SK-N-SH (cell line): ENCODE measurements at regions not wholly inside any gene's neighbourhood (a gene's known extent, or its start where the extent isn't known, plus 50 kb on each side); places are given as distances from the start of the nearest gene placed in this dataset.

ENCODE experiments used
- CHD2 ChIP-seq: fragments of 150-350 bp; IDR thresholded peaks from 2 replicates; pipeline ENCODE4 v1.6.1; 2018; ENCODE audit warnings: low read length; ENCODE audit not compliant: partially characterized antibody
- CTCF ChIP-seq: fragments of 200-600 bp; sonication (generic); IDR thresholded peaks from 2 replicates; pipeline ENCODE4 v1.6.1; 2017; ENCODE audit warnings: antibody characterized with exemption, mild to moderate bottlenecking, moderate library complexity
- EP300 ChIP-seq, 2 experiments: IDR thresholded peaks; 2 replicates each; pipeline versions ENCODE4 v1.4.0 to v1.6.1; 2012; ENCODE audit warnings: borderline replicate concordance in 1 of 2, low read depth in 1 of 2, low read length in 1 of 2
- PBX3 ChIP-seq: IDR thresholded peaks from 2 replicates; pipeline ENCODE4; 2012
- POLR2AphosphoS5 ChIP-seq: IDR thresholded peaks from 2 replicates; pipeline ENCODE4 v1.6.1; 2012; ENCODE audit warnings: low read depth, low read length
- YY1 ChIP-seq: IDR thresholded peaks from 2 replicates; pipeline ENCODE4 v1.4.0; 2012; ENCODE audit warnings: low read depth, mild to moderate bottlenecking

GRCh38 chr2:176531608-176532007 is 262.4 kb downstream of the MTX2 start:
- TF ChIP-seq YY1 (no peak), PBX3 (no peak), EP300 (IDR thresholded peaks at IDR 0.05; ENCODE audit: borderline replicate concordance in 1 of 2, low read depth in 1 of 2, low read length in 1 of 2) (no peak), CTCF (no peak), CHD2 (no peak), POLR2AphosphoS5 (no peak)
